HepG2 (cell line): ENCODE measurements at regions not wholly inside any gene's neighbourhood (a gene's known extent, or its start where the extent isn't known, plus 50 kb on each side); places are given as distances from the start of the nearest gene placed in this dataset.

Experiments
- ATAC-seq: fragments of 200-7000 bp; cut with Tn5 transposase; 3 replicates; pipeline ENCODE4 v1.9.1; 2020; ENCODE audit warnings: mild to moderate bottlenecking, moderate library complexity
- BruUV-seq: library from RNA; stranded (reverse); fragments of 400-500 nt; replicated peaks from 2 replicates; lab custom pipeline; 2021; lab: Mats Ljungman, UMichigan
- CTCF ChIA-PET: fragments of 300-600 bp; formaldehyde crosslinking; extraction: SDS; loops from one replicate; lab custom pipeline; 2021; ENCODE audit warnings: low total read pairs, inconsistent platforms, low intra/inter-chr PET ratio; lab: Yijun Ruan, JAX
- POLR2A ChIA-PET: fragments of 350-600 bp; sonication (Branson Sonifier 250); formaldehyde crosslinking; loops from one replicate; lab custom pipeline; 2020; ENCODE audit warnings: antibody characterized with exemption, inconsistent platforms; lab: Yijun Ruan, JAX
- DNase-seq: peaks from one replicate; pipeline ENCODE4 v3.0.0-alpha.2; 2015; ENCODE audit warnings: low spot score
- FAIRE-seq: peaks from 3 replicates; lab custom pipeline; 2011; peaks lifted over from hg19 to GRCh38; lab: Jason Lieb, UNC
- H2AFZ ChIP-seq: one replicate; pipeline ENCODE4 v1.6.1; 2011; ENCODE audit warnings: low read length, inconsistent platforms
- H3K27ac ChIP-seq: fragments of 300-600 bp; 3 replicates; pipeline ENCODE4 v1.8.0; 2011; ENCODE audit warnings: mixed run types, mild to moderate bottlenecking, mixed read lengths, low read length, inconsistent platforms; ENCODE audit not compliant: insufficient read depth; ENCODE audit errors: extremely low read length
- H3K27me3 ChIP-seq, 2 experiments: fragments of 200-600 bp in 1 of 2; 2 replicates in 1 of 2; 3 replicates in 1 of 2; pipeline versions ENCODE4 v1.6.0 to v1.8.0; 2011; ENCODE audit warnings: low read length in 2 of 2, mild to moderate bottlenecking in 2 of 2, moderate library complexity in 2 of 2, inconsistent platforms in 1 of 2; ENCODE audit not compliant: insufficient read depth in 2 of 2, control insufficient read depth in 1 of 2
- H3K36me3 ChIP-seq, 2 experiments: fragments of 200-600 bp in 1 of 2; replicated peaks in 1 of 2; 2 replicates in 1 of 2; 3 replicates in 1 of 2; pipeline versions ENCODE4 v1.5.1 to v1.8.0; 2011; ENCODE audit warnings: low read length in 2 of 2, inconsistent platforms in 1 of 2; ENCODE audit not compliant: insufficient read depth in 2 of 2, control insufficient read depth in 1 of 2
- H3K4me1 ChIP-seq: 2 replicates; pipeline ENCODE4 v1.5.1; 2012; ENCODE audit warnings: low read length, inconsistent platforms; ENCODE audit not compliant: insufficient read depth
- H3K4me2 ChIP-seq: 2 replicates; pipeline ENCODE4 v1.6.0; 2011; ENCODE audit warnings: low read depth, low read length, inconsistent platforms
- H3K4me3 ChIP-seq, 3 experiments: fragments of 200-600 bp in 1 of 3; sonication (generic), shearing (Covaris generic) in 1 of 3; replicated peaks in 1 of 3; 2 replicates each; pipeline ENCODE4 v1.5.1; 2011 to 2016; ENCODE audit warnings: low read length in 3 of 3, inconsistent platforms in 2 of 3, low read depth in 2 of 3, mild to moderate bottlenecking in 2 of 3, control low read depth in 1 of 3, mixed read lengths in 1 of 3; ENCODE audit not compliant: insufficient read depth in 1 of 3
- H3K79me2 ChIP-seq: one replicate; pipeline ENCODE4 v1.6.1; 2011; ENCODE audit warnings: low read length, inconsistent platforms; ENCODE audit not compliant: insufficient read depth
- H3K9ac ChIP-seq: 2 replicates; pipeline ENCODE4 v1.6.0; 2011; ENCODE audit warnings: mild to moderate bottlenecking, low read depth, low read length, inconsistent platforms; ENCODE audit not compliant: insufficient read depth
- H3K9me3 ChIP-seq: 2 replicates; pipeline ENCODE4 v1.5.1; 2012; ENCODE audit warnings: mild to moderate bottlenecking, low read length
- H4K20me1 ChIP-seq: 2 replicates; pipeline ENCODE4 v1.6.0; 2011; ENCODE audit warnings: inconsistent platforms, mild to moderate bottlenecking, low read length, moderate library complexity; ENCODE audit not compliant: insufficient read depth
- EEA1 ChIP-seq: sonication (generic); formaldehyde crosslinking; IDR thresholded peaks from 2 replicates; pipeline ENCODE4 v1.5.1; 2020; ENCODE audit warnings: mild to moderate bottlenecking, missing genetic modification reagents, borderline replicate concordance
- HNRNPL ChIP-seq: fragments of 200-400 bp; formaldehyde crosslinking; IDR thresholded peaks from 2 replicates; pipeline ENCODE4 v1.6.1; 2017; ENCODE audit warnings: mild to moderate bottlenecking, low read depth, low read length
- MEF2D ChIP-seq: sonication (generic); formaldehyde crosslinking; IDR thresholded peaks from 2 replicates; pipeline ENCODE4 v1.5.1; 2020; ENCODE audit warnings: mild to moderate bottlenecking, missing genetic modification reagents
- MIXL1 ChIP-seq: IDR thresholded peaks from 2 replicates; pipeline ENCODE4 v1.6.1; 2016
- NRL ChIP-seq: sonication (generic); formaldehyde crosslinking; IDR thresholded peaks from 2 replicates; pipeline ENCODE4 v1.5.0; 2020; ENCODE audit warnings: missing genetic modification reagents, mild to moderate bottlenecking, moderate library complexity, borderline replicate concordance
- ONECUT2 ChIP-seq: sonication (generic); formaldehyde crosslinking; IDR thresholded peaks from 2 replicates; pipeline ENCODE4 v1.4.0; 2020; ENCODE audit warnings: missing genetic modification reagents
- PLRG1 ChIP-seq: fragments of 450-650 bp; conservative IDR thresholded peaks from 2 replicates; pipeline ENCODE4 v1.6.1; 2016
- RCOR2 ChIP-seq: IDR thresholded peaks from 2 replicates; pipeline ENCODE4 v1.6.1; 2016; ENCODE audit warnings: missing biosample characterization, missing genetic modification reagents
- RFXANK ChIP-seq: IDR thresholded peaks from 2 replicates; pipeline ENCODE4 v1.6.1; 2016
- SNAPC2 ChIP-seq: sonication (generic); formaldehyde crosslinking; IDR thresholded peaks from 2 replicates; pipeline ENCODE4 v1.8.1; 2022; ENCODE audit warnings: mild to moderate bottlenecking, missing genetic modification reagents
- ZC3H13 ChIP-seq: sonication (generic); formaldehyde crosslinking; IDR thresholded peaks from 2 replicates; pipeline ENCODE4 v1.8.1; 2023; ENCODE audit warnings: mild to moderate bottlenecking, missing genetic modification reagents, moderate library complexity
- ZKSCAN1 ChIP-seq: fragments of 150-350 bp; IDR thresholded peaks from 2 replicates; pipeline ENCODE4 v1.6.1; 2014; ENCODE audit warnings: low read length
- ZNF10 ChIP-seq: sonication (generic); formaldehyde crosslinking; IDR thresholded peaks from 2 replicates; pipeline ENCODE4 v1.4.0; 2020; ENCODE audit warnings: mild to moderate bottlenecking, low read depth, missing genetic modification reagents, borderline replicate concordance
- ZNF12 ChIP-seq: sonication (generic); formaldehyde crosslinking; IDR thresholded peaks from 2 replicates; pipeline ENCODE4 v1.5.0; 2020; ENCODE audit warnings: missing genetic modification reagents
- ZNF124 ChIP-seq: sonication (generic); formaldehyde crosslinking; IDR thresholded peaks from 2 replicates; pipeline ENCODE4 v1.4.0; 2020; ENCODE audit warnings: missing genetic modification reagents
- ZNF615 ChIP-seq: sonication (generic); formaldehyde crosslinking; IDR thresholded peaks from 2 replicates; pipeline ENCODE4 v1.5.0; 2020; ENCODE audit warnings: mild to moderate bottlenecking, missing genetic modification reagents, borderline replicate concordance
- ZNF746 ChIP-seq: sonication (generic); formaldehyde crosslinking; IDR thresholded peaks from 2 replicates; pipeline ENCODE4 v1.8.0; 2022; ENCODE audit warnings: mild to moderate bottlenecking, missing genetic modification reagents
- ZNF792 ChIP-seq: IDR thresholded peaks from 2 replicates; pipeline ENCODE4 v1.6.1; 2016
- ZNF878 ChIP-seq: sonication (generic); formaldehyde crosslinking; IDR thresholded peaks from 2 replicates; pipeline ENCODE4 v1.8.1; 2023; ENCODE audit warnings: mild to moderate bottlenecking, missing genetic modification reagents, moderate library complexity
- WGBS: methylation state at CpG from one replicate; pipeline ENCODE4 v1.1.6; 2017; ENCODE audit warnings: low lambda C conversion rate; 5-methylcytosine and 5-hydroxymethylcytosine counted together
- in situ Hi-C: cut with HindIII; loops from 2 replicates; pipeline ENCODE4 v1.10.0; 2017; ENCODE audit warnings: low pct_unique_long_range_greater_than_20kb; ENCODE audit not compliant: extremely low pct_ligation_motif_present
- intact Hi-C: fragments of 100-400 bp; cut with micrococcal nuclease; formaldehyde crosslinking; loops from one replicate; pipeline ENCODE4 v1.10.0; 2022; ENCODE audit not compliant: unreplicated experiment
- TF ChIP-seq, protein P1 (sequence below): sonication (generic); formaldehyde crosslinking; IDR thresholded peaks from 2 replicates; pipeline ENCODE4 v1.4.0; 2020; ENCODE audit warnings: missing genetic modification reagents
- TF ChIP-seq, protein P2 (sequence below): fragments of 450-650 bp; IDR thresholded peaks from 2 replicates; pipeline ENCODE4 v1.6.1; 2016

DNA sequence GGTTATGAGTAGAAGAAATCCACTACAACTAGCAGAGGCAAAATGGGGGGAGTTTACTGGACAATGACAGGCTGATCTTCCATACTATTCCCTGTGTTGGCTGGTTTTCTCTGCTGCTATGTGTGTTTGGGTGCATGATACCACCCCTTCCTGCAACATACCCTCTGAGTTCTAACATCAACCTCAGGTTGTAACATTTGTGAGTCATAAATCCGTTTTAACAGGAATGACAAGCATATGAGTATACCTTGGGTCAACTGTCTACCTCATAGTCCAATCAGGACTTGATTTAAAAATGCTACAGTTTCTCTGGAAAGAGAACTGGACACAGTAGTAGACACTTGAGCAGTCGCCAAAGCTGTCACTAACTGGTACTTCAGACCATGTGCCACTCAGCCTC, 422.9 kb downstream of the KCTD12 start:
- ATAC-seq = no peak
- no TSS peak for BruUV-seq
- H3K9ac ChIP-seq = no peak overlapping the region
- no peak overlapping the region for H2AFZ ChIP-seq
- DNase-seq = no peak
- in situ Hi-C loops (no loop called here), intact Hi-C loops (no loop called here)
- H3K4me3 ChIP-seq = no peak overlapping the region
- 0% methylated on average over 2 of the region's 2 CpGs for WGBS
- no peaks in the 10 kb centered on the region for H3K27me3 ChIP-seq
- H3K4me1 ChIP-seq = no peaks in the 10 kb centered on the region
- TF ChIP-seq ZNF124 (CRISPR knock-in tag) = no peak
- TF ChIP-seq, protein P1, sequence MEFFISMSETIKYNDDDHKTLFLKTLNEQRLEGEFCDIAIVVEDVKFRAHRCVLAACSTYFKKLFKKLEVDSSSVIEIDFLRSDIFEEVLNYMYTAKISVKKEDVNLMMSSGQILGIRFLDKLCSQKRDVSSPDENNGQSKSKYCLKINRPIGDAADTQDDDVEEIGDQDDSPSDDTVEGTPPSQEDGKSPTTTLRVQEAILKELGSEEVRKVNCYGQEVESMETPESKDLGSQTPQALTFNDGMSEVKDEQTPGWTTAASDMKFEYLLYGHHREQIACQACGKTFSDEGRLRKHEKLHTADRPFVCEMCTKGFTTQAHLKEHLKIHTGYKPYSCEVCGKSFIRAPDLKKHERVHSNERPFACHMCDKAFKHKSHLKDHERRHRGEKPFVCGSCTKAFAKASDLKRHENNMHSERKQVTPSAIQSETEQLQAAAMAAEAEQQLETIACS = no peak
- TF ChIP-seq RFXANK (CRISPR knock-in tag) = no peak
- no peak for TF ChIP-seq PLRG1
- TF ChIP-seq ZC3H13 (CRISPR knock-in tag) = no peak
- no peak for TF ChIP-seq ZNF878 (CRISPR knock-in tag)
- TF ChIP-seq RCOR2 (CRISPR knock-in tag) = no peak
- no peak for TF ChIP-seq ZNF792 (CRISPR knock-in tag)
- no peak for TF ChIP-seq ZNF746
- TF ChIP-seq MEF2D (CRISPR knock-in tag) = no peak
- TF ChIP-seq ONECUT2 (CRISPR knock-in tag) = no peak
- TF ChIP-seq ZNF12 (CRISPR knock-in tag) = no peak
- ChIA-PET CTCF (no interaction called here), POLR2A (no interaction called here)
- no peak overlapping the region for H3K4me2 ChIP-seq
- no peak for FAIRE-seq
- no peaks in the 10 kb centered on the region for H3K9me3 ChIP-seq
- H3K36me3 ChIP-seq = no peaks in the 10 kb centered on the region
- H4K20me1 ChIP-seq = no peaks in the 10 kb centered on the region
- H3K27ac ChIP-seq = no peak overlapping the region
- H3K79me2 ChIP-seq = no peaks in the 10 kb centered on the region

DNA sequence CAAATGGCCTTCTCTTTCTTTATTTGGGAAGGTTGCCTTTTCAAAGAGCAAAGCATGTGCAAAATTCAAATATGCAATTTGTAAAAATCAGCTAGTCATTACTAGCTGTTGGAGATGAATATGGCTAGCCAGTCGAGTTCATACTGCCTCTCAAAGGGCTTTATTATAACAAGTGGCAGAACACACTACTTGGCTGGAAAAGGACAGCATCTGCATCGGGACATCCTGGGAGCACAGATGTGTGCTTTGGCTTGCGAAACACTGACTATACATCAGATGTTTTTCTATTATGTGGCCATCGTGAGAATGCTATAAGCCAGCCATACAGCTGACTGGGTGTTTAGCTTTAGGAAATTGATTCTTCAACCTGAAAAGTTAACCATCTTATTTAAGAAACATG, 424.2 kb downstream of the KCTD12 start:
- Histone ChIP-seq H3K9me3 (no peaks in the 10 kb centered on the region), H3K9ac (no peak overlapping the region), H4K20me1 (no peaks in the 10 kb centered on the region), H3K36me3 (no peaks in the 10 kb centered on the region), H3K4me2 (no peak overlapping the region), H3K27me3 (no peaks in the 10 kb centered on the region), H3K4me3 (no peak overlapping the region), H3K27ac (no peak overlapping the region), H3K79me2 (no peaks in the 10 kb centered on the region), H2AFZ (no peak overlapping the region), H3K4me1 (no peaks in the 10 kb centered on the region)
- BruUV-seq = no TSS peak
- POLR2A ChIA-PET = no interaction called here
- CTCF ChIA-PET = no interaction called here
- intact Hi-C loops (no loop called here), in situ Hi-C loops (no loop called here)
- FAIRE-seq = no peak
- no peak for DNase-seq
- WGBS = 0% methylated on average over 4 of the region's 4 CpGs
- ATAC-seq = no peak
- TF ChIP-seq SNAPC2 (CRISPR knock-in tag) = no peak
- TF ChIP-seq HNRNPL = no peak
- no peak for TF ChIP-seq NRL (CRISPR knock-in tag)
- no peak for TF ChIP-seq EEA1 (CRISPR knock-in tag)
- TF ChIP-seq, protein P2, sequence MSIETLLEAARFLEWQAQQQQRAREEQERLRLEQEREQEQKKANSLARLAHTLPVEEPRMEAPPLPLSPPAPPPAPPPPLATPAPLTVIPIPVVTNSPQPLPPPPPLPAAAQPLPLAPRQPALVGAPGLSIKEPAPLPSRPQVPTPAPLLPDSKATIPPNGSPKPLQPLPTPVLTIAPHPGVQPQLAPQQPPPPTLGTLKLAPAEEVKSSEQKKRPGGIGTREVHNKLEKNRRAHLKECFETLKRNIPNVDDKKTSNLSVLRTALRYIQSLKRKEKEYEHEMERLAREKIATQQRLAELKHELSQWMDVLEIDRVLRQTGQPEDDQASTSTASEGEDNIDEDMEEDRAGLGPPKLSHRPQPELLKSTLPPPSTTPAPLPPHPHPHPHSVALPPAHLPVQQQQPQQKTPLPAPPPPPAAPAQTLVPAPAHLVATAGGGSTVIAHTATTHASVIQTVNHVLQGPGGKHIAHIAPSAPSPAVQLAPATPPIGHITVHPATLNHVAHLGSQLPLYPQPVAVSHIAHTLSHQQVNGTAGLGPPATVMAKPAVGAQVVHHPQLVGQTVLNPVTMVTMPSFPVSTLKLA = no peak
- no peak for TF ChIP-seq ZNF615 (CRISPR knock-in tag)
- no peak for TF ChIP-seq PLRG1
- TF ChIP-seq MIXL1 (CRISPR knock-in tag) = no peak
- TF ChIP-seq ZKSCAN1 = no peak
- TF ChIP-seq ZNF10 (CRISPR knock-in tag) = no peak
